ENCODE measurements at regions not wholly inside any gene's neighbourhood (a gene's known extent, or its start where the extent isn't known, plus 50 kb on each side); places are given as distances from the start of the nearest gene placed in this dataset.

DNA sequence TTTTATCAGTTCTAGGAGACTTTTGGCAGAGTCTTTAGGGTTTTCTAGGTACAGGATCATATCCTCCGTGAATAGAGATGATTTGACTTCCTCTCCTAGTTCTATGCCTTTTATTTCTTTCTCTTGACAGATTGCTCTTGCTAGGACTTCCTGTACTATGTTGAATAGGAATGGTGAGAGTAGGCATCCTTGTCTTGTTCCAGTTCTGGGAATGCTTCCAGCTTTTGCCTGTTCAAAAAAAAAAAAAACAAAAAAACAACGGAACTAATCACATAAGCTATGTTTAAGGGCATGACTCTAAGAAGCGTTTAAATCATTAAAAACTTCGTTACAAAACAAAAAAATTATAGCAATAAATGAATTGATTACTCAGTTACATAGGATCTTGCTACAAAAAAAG, 145.7 kb downstream of the NUP35 start:
- DNase-seq (ENCODE audit: low read depth, low spot score) = no peak
- TF ChIP-seq, protein P1, sequence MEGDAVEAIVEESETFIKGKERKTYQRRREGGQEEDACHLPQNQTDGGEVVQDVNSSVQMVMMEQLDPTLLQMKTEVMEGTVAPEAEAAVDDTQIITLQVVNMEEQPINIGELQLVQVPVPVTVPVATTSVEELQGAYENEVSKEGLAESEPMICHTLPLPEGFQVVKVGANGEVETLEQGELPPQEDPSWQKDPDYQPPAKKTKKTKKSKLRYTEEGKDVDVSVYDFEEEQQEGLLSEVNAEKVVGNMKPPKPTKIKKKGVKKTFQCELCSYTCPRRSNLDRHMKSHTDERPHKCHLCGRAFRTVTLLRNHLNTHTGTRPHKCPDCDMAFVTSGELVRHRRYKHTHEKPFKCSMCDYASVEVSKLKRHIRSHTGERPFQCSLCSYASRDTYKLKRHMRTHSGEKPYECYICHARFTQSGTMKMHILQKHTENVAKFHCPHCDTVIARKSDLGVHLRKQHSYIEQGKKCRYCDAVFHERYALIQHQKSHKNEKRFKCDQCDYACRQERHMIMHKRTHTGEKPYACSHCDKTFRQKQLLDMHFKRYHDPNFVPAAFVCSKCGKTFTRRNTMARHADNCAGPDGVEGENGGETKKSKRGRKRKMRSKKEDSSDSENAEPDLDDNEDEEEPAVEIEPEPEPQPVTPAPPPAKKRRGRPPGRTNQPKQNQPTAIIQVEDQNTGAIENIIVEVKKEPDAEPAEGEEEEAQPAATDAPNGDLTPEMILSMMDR (IDR thresholded peaks at IDR 0.05; ENCODE audit: low read depth, low read length) = no peak
- Histone ChIP-seq H3K27ac (ENCODE audit: low read depth, low read length) (no peak overlapping the region), H3K4me3 (ENCODE audit: low read depth, low read length) (no peak overlapping the region), H3K27me3 (ENCODE audit: control insufficient read depth, insufficient read depth, low read length) (no peaks in the 10 kb centered on the region), H3K9me3 (ENCODE audit: control insufficient read depth, insufficient read depth, low read length) (peaks cover 3% of the 10 kb centered on the region; the same call in 1 of the 2 replicates)
- ChIA-PET CTCF (no interaction called here), POLR2A (no interaction called here)

DNA sequence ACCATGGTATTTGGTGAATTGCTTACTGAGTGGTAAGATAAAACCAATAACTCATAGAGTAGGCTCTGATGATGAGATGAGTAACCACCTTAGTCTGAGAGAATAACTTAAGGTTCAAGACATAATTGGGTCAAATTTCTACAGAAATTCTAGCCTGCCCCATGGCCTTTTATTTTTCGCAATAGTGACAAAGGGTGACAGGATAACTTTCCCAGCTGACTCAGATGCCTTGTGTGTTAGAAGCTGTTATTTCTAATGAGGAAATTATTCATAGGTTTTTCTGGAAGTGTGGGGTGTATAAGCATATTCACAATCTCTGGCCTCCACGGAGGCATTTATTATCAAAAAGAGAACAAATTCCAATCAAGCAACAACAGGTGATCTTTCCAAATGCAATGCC, 159.0 kb downstream of the NUP35 start:
- CTCF ChIA-PET = interaction anchor here (1.6 kb wide), 1 partner anchor 13 kb away, joined by 3 read pairs; no protein-coding TSS in a partner anchor
- Histone ChIP-seq H3K27ac (ENCODE audit: low read depth, low read length) (no peak overlapping the region), H3K4me3 (ENCODE audit: low read depth, low read length) (no peak overlapping the region), H3K27me3 (ENCODE audit: control insufficient read depth, insufficient read depth, low read length) (no peaks in the 10 kb centered on the region), H3K9me3 (ENCODE audit: control insufficient read depth, insufficient read depth, low read length) (no peaks in the 10 kb centered on the region)
- TF ChIP-seq, protein P1 (IDR thresholded peaks at IDR 0.05; ENCODE audit: low read depth, low read length) = no peak
- POLR2A ChIA-PET = no interaction called here
- DNase-seq (ENCODE audit: low read depth, low spot score) = no peak

DNA sequence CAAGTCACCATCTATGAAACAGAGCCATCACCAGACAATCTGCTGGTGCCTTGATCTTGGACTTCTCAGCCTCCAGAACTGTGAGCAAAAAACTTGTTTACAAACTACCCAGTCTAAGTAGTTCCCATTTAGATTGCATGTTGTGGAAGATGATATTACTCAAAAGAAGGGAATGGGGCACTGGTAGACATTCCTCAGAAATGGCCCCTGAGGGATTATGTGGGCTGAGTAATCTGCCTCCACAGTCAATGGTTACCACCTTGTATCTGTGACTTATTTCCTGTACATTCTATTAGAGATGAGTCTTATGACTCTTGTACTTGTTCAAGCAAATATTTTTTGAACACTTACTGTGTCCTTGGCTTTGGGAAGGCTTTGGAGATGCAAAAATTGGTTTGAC, 160.4 kb downstream of the NUP35 start:
- Histone ChIP-seq H3K4me3 (ENCODE audit: low read depth, low read length) (no peak overlapping the region), H3K27me3 (ENCODE audit: control insufficient read depth, insufficient read depth, low read length) (no peaks in the 10 kb centered on the region), H3K9me3 (ENCODE audit: control insufficient read depth, insufficient read depth, low read length) (no peaks in the 10 kb centered on the region), H3K27ac (ENCODE audit: low read depth, low read length) (no peak overlapping the region)
- DNase-seq (ENCODE audit: low read depth, low spot score) = no peak
- ChIA-PET CTCF (no interaction called here), POLR2A (no interaction called here)
- TF ChIP-seq, protein P1 (IDR thresholded peaks at IDR 0.05; ENCODE audit: low read depth, low read length) = no peak

DNA sequence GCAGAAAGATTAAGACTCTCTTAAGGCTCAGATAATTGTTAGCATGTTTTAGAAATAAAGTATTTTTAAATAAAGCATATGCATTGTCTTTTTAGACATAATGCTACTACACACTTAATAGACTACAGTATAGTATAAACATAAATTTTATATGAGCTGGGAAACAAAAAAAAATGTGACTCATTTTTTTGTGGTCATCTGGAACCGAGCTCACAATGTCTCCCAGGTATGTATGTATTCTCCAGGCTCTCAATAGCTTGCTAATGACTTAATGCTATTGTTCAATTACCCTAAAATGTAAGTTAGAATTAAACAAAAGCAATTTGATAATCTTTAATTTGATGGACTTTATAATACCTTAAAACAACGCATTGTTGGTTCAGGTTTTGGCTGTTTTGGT, 167.2 kb downstream of the NUP35 start:
- CTCF ChIA-PET = no interaction called here
- no peak for DNase-seq (ENCODE audit: low read depth, low spot score)

DNA sequence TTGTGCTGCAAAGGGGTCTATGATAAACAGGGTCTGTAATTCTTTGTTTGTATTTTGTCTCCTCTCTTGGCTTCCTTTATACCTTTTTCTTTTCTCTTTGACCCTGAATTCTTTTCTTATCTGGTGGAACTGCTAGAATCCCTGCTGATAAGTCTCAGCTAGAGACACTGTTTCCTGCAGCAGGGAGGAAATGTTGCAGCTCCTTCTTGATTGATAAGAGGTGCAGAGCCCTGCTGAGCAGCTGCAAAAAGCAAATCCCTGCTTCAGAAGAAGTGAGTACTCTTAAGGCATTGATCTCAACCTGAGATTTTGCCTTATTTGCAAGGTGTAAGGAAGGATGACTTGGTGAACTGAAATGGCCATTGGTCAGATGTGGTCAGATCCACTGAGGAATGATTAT, 167.8 kb downstream of the NUP35 start:
- DNase-seq (ENCODE audit: low read depth, low spot score) = no peak
- Histone ChIP-seq H3K4me3 (ENCODE audit: low read depth, low read length) (no peak overlapping the region), H3K27ac (ENCODE audit: low read depth, low read length) (no peak overlapping the region), H3K27me3 (ENCODE audit: control insufficient read depth, insufficient read depth, low read length) (no peaks in the 10 kb centered on the region), H3K9me3 (ENCODE audit: control insufficient read depth, insufficient read depth, low read length) (no peaks in the 10 kb centered on the region)
- TF ChIP-seq, protein P1 (IDR thresholded peaks at IDR 0.05; ENCODE audit: low read depth, low read length) = no peak
- ChIA-PET CTCF (no interaction called here), POLR2A (no interaction called here)

More for the DNA sequence above, 167.2 kb downstream of the NUP35 start:
- Histone ChIP-seq H3K27ac (ENCODE audit: low read depth, low read length) (no peak overlapping the region), H3K4me3 (ENCODE audit: low read depth, low read length) (no peak overlapping the region), H3K27me3 (ENCODE audit: control insufficient read depth, insufficient read depth, low read length) (no peaks in the 10 kb centered on the region), H3K9me3 (ENCODE audit: control insufficient read depth, insufficient read depth, low read length) (no peaks in the 10 kb centered on the region)
- TF ChIP-seq, protein P1 (IDR thresholded peaks at IDR 0.05; ENCODE audit: low read depth, low read length) = no peak
- POLR2A ChIA-PET = no interaction called here
